AG09309 (cell line): ENCODE measurements at regions not wholly inside any gene's neighbourhood (a gene's known extent, or its start where the extent isn't known, plus 50 kb on each side); places are given as distances from the start of the nearest gene placed in this dataset.

Experiments used
- DNase-seq: peaks from one replicate; pipeline ENCODE4 v3.0.0-alpha.2; 2010; ENCODE audit warnings: low read depth
- H3K4me3 ChIP-seq: 2 replicates; pipeline ENCODE4 v1.5.1; 2011; ENCODE audit warnings: mild to moderate bottlenecking, low read depth, low read length, moderate library complexity; ENCODE audit not compliant: control insufficient read depth
- CTCF ChIP-seq: IDR thresholded peaks from 2 replicates; pipeline ENCODE4 v1.5.1; 2011; ENCODE audit warnings: mild to moderate bottlenecking, low read depth, low read length, inconsistent platforms; ENCODE audit not compliant: insufficient read depth, control insufficient read depth; ENCODE audit errors: missing control alignments

- no peak overlapping the region for H3K4me3 ChIP-seq
- no peak for DNase-seq
- no peak for TF ChIP-seq CTCF
Measured at GRCh38 chr15:93190238-93190637, 101.2 kb upstream of the RGMA start.

GRCh38 chr15:93189561-93189960 is 100.5 kb upstream of the RGMA start:
- no peak for DNase-seq
- no peak overlapping the region for H3K4me3 ChIP-seq
- TF ChIP-seq CTCF, result no peak

- no peak for DNase-seq
- no peak overlapping the region for H3K4me3 ChIP-seq
- no peak for TF ChIP-seq CTCF
Measured at GRCh38 chr15:93188236-93188635, 99.2 kb upstream of the RGMA start.

GRCh38 chr15:93185796-93186195 is 96.8 kb upstream of the RGMA start:
- TF ChIP-seq CTCF, result no peak
- no peak overlapping the region for H3K4me3 ChIP-seq
- DNase-seq, result no peak

GRCh38 chr15:93182703-93183205 is 93.7 kb upstream of the RGMA start:
- TF ChIP-seq CTCF, result no peak
- DNase-seq, result no peak
- H3K4me3 ChIP-seq, result no peak overlapping the region

- H3K4me3 ChIP-seq, result no peak overlapping the region
- no peak for TF ChIP-seq CTCF
- no peak for DNase-seq
Measured at GRCh38 chr15:93180656-93181055, 91.6 kb upstream of the RGMA start.

- no peak overlapping the region for H3K4me3 ChIP-seq
- TF ChIP-seq CTCF, result no peak
- DNase-seq, result no peak
Measured at GRCh38 chr15:93180128-93180527, 91.1 kb upstream of the RGMA start.
